GM19467 (cell line): ENCODE measurements at regions not wholly inside any gene's neighbourhood (a gene's known extent, or its start where the extent isn't known, plus 50 kb on each side); places are given as distances from the start of the nearest gene placed in this dataset.
"Not testable (repeated sequence)": the region's sequence is repeated elsewhere in the genome, so short reads cannot be mapped to it uniquely, and the experiment has no call there.

Experiments used
- ATAC-seq: cut with Tn5 transposase; IDR thresholded peaks from one replicate; pipeline ENCODE4 v1.9.1; 2021; ENCODE audit warnings: mild to moderate bottlenecking, moderate library complexity; ENCODE audit not compliant: unreplicated experiment

DNA sequence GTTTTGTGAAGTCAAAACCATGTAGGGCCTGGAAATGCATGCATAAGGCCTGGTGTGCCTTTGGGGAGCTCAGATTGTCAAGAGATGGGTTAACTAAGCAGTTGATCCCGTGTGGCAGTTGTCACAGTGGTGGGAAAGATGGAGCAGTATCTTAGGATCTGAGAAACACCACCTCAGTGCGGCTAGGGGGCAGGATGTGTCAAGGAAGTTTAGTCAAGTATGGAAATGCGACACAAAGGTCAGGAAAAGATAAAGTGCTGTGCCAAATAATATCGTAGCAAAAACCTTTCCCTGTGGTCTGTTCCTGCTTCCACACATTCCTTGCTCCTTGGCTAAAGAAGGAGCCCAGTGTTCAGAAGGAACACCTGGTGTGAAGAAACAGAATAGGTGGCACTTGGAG is 396.4 kb downstream of the EDEM1 start:
- no peak for ATAC-seq

DNA sequence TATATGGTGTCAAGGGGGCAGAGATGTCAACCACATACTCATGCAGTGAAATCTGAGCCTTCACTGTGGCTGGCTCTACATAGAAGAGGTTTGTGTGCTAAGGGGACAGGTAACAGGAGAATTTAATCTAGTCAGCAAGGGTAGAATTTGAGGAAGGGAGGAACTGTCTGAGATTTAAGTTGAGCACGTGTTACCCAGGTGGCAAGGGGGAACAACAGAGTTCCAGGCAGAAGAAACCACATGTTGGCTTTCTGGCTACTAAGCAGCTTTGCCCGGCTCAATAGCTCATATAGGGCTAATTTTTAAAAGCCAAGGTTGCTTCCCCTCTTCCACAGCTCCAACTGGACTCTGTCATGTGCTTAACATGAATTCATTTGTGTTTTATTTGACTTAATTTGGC is 397.6 kb downstream of the EDEM1 start:
- ATAC-seq: no peak

DNA sequence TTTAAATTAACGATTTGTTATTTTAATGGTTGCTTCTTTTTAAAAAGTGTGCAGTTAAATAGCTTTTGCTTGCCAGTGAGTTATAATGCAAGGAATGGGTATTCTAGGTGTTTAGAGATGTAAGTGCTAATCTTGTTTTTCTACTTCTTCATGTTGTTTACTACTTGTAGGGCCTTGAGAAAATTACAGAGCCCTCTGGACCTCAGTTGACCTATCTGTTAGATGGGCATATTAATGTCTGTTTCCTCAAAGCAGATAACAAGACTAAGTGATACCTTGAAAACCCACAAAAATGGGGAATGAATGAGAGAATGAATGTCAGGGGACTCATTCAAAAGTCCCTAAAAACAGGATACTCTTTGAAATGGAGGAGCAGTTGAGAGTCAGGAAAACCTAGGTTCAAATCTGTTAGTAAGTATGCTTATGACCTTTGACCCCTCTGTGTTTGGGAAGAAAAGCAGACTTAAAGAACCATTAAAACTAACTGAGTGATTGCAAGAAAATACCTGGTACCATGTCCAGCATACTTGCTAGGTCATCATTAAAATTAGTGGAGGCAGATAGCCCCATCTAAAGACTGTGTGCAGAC is 419.5 kb downstream of the EDEM1 start:
- ATAC-seq: no peak

GRCh38 chr3:5607581-5607980 is 420.1 kb downstream of the EDEM1 start:
- ATAC-seq: no peak

- ATAC-seq: not testable (repeated sequence)
Observed at GRCh38 chr3:5608971-5609370, 421.5 kb downstream of the EDEM1 start.

GRCh38 chr3:5613599-5613998 is 426.1 kb downstream of the EDEM1 start:
- ATAC-seq: no peak

DNA sequence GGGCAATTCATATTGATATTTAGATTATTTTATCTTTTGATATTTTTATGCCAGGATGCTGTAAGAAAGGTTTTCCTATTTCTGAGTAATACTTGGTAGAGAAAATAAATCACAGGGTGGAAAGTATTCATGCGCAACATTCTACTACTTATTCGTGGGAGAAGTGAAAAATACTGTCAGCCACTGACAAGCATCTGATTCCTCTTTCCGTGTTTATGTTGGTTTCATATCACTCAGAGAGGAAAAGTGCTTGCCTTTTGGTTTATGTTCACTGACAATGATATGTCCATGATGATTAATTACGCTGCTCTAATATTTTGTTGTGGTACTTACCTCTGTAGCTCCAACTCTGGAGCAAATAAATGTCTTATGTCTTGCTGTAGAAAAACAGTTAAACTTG is 429.4 kb downstream of the EDEM1 start:
- no peak for ATAC-seq

DNA sequence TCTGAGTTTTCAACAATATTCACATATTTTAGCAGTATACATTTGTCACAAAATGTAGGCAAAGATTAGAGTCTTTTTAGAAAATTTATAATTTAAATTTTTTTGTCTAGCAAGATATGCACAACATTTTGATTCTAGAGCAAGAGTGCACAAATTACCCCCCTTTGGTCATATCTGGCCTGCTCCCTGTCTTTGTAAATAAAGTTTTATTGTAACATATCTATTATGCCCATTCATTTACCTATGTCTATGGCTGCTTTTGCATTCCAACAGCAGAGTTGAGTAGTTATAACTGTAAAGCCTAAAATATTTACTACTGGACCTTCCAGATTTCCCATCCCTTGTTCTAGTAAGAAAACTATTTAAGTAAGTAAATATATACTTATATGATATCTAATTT is 430.7 kb downstream of the EDEM1 start:
- no peak for ATAC-seq

- ATAC-seq: no peak
Observed at GRCh38 chr3:5630406-5630805, 442.9 kb downstream of the EDEM1 start.

- ATAC-seq: no peak
Observed at GRCh38 chr3:5633960-5634359, 446.5 kb downstream of the EDEM1 start.

DNA sequence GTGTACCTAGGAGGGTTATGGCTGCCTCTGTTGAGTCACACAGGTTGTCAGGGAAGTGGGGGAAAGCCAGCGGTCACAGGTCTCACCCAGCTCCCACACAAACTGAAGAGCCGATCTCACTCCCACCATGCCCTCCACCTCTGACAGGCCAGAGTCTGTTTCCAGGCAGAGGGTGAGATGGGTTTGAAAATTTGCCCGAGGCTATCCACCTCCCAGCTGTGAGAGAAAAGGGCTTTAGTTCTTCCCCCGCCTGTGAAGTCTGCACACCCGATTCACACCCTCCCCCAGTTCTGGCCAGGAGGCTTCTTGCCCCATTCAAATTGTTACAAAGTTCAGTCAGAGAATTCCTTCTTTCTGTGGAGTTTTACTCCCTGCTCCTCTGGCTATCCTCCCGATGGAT is 446.9 kb downstream of the EDEM1 start:
- ATAC-seq: no peak

GRCh38 chr3:5635746-5636145 is 448.2 kb downstream of the EDEM1 start:
- no peak for ATAC-seq

GRCh38 chr3:5638550-5638949 is 451.0 kb downstream of the EDEM1 start:
- no peak for ATAC-seq

- no peak for ATAC-seq
Observed at GRCh38 chr3:5644773-5645670, 457.5 kb downstream of the EDEM1 start.

GRCh38 chr3:5645692-5646410 is 458.3 kb downstream of the EDEM1 start:
- no peak for ATAC-seq

GRCh38 chr3:5650303-5650702 is 462.8 kb downstream of the EDEM1 start:
- no peak for ATAC-seq

DNA sequence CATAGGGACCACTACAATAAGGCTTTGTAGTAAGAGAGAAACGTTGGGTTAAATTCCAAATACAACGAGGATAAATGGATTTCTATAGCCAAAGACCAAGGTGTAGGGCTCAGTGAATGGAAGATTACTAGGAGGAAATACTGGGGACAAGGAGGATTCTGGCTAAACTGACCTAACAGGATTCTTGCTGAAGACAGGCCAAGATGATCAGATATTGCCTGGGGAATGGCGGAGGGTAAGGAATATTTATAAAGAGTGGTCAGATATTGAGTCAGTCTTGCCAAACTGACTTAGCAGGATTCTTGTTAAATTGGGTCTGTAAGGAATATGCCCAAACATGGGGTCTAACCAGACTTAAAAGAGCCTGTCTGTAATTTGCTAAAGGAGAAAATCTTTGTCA is 463.8 kb downstream of the EDEM1 start:
- no peak for ATAC-seq

DNA sequence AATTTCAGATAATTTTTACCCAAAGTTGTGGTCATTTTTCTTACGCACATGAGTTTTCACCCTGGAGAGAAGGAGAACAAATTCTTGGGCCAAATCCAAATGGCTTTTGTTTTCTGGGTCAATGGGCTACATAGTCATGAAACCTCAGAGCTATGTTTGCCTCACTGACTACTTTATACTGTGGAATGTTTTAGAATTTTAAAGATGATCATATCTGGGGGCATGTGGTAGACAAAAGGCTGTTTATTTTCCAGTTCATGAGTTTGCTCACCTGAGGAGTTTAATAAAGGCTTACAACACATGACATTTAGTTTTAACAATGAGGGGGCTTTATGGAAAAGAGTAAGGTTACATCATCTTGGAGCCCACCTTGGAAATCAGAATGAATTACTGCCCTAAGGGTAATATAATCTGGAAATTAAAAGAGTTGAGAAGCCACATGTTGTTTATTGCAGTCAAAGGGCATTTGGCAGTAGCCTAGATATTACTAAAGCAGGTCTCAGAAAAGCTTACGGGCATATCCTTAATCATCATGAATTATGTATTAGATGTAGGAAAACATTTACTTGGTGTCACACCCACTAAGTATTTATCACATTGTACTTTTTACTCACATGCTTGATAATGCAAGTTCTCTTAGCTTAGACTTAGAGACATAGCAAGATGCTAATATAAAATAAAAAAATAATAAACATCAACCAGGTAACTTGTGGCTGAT is 466.1 kb downstream of the EDEM1 start:
- no peak for ATAC-seq

DNA sequence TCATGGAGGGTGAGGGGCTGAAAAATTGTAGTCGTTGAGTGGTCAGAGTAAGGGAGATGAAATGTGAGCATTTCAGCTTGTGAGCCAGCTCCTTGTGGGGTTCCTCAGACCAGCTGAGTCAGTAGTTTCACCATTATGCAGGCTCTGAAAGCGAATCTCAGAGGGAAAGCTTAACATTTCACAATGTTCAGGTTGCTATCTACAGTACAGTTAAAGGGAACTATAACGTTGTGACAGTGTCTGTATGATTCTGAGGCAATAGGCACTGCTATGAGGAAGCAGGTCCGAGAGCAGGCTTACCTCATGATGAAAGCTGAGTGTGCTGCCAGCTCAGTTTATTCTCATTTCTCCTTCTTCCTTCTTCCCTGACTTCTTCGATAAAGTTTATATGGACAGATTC is 469.6 kb downstream of the EDEM1 start:
- no peak for ATAC-seq

DNA sequence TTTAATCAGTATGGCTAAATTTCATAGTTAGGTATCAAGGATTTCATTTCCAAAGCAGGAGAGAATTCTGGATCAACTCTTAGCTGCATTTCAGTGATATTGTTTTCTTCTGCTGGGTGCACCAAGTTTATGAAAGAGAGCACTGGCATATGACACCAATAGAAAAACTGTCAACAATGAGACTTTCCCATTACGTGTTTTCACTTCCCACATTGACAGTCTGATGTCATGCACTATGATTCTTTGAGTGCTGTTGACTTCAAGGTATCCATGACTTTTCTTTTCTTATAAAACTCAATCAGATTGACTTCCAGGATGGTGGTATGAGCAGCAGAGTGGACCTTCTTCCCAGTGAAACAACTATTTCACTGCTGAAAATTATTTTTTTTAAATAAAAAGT is 476.1 kb downstream of the EDEM1 start:
- no peak for ATAC-seq

DNA sequence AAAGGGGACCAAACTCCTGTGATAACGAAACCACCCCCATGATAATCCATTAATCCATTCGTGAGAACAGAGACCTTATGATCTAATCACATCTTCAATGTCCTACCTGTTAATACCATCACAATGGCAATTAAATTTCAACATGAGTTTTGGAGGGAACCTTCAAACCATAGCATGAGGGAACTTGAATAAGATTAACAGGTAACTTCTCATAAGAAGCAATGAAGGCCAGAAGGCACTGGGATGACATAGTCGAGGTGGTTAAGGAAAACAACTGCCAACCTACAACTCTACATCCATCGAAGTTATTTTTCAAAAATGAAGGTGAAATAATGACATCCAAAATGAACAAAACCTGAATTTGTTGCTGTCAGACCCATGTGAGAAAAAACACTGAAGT is 478.9 kb downstream of the EDEM1 start:
- no peak for ATAC-seq
